Body of pancreas (tissue), 4 donors: ENCODE measurements at regions not wholly inside any gene's neighbourhood (a gene's known extent, or its start where the extent isn't known, plus 50 kb on each side); places are given as distances from the start of the nearest gene placed in this dataset.

Experiments used
- POLR2A ChIP-seq, 3 donors: fragments of 450-650 bp; IDR thresholded peaks; one replicate each; pipeline ENCODE4 v1.6.1; 2016; ENCODE audit warnings: antibody characterized with exemption in 3 of 3, mild to moderate bottlenecking in 2 of 3
- TF ChIP-seq, protein P1 (sequence below), 7 experiments: fragments of 450-650 bp in 4 of 7; fragments of 200-600 bp in 3 of 7; sonication (generic) in 3 of 7; IDR thresholded peaks; one replicate each; pipeline ENCODE4 v1.5.1; 2016 to 2019; ENCODE audit warnings: antibody characterized with exemption in 7 of 7

DNA sequence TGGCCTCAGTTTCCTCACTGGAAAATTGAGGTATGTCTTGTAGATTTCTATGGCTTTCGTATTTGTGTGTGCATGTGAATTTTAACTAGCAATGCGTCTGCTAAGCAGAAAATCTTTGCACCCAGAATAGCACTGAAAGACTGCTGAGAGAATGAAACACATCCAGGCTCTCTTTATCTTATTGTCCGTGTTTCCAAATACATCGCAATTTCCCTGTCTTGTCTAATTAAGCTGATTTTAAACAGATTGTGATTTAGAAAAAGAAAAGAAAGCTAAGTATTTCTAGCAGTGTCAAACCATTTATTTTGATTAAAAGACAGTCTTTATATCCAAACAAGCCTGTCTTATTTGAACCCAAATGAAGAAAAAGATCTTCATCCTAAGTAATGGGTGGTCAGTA, 168.6 kb downstream of the PMP22 start:
- TF ChIP-seq, protein P1, sequence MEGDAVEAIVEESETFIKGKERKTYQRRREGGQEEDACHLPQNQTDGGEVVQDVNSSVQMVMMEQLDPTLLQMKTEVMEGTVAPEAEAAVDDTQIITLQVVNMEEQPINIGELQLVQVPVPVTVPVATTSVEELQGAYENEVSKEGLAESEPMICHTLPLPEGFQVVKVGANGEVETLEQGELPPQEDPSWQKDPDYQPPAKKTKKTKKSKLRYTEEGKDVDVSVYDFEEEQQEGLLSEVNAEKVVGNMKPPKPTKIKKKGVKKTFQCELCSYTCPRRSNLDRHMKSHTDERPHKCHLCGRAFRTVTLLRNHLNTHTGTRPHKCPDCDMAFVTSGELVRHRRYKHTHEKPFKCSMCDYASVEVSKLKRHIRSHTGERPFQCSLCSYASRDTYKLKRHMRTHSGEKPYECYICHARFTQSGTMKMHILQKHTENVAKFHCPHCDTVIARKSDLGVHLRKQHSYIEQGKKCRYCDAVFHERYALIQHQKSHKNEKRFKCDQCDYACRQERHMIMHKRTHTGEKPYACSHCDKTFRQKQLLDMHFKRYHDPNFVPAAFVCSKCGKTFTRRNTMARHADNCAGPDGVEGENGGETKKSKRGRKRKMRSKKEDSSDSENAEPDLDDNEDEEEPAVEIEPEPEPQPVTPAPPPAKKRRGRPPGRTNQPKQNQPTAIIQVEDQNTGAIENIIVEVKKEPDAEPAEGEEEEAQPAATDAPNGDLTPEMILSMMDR (IDR thresholded peaks at IDR 0.05) = no peak
- no peak for TF ChIP-seq POLR2A (IDR thresholded peaks at IDR 0.05)
